ENCODE measurements at regions not wholly inside any gene's neighbourhood (a gene's known extent, or its start where the extent isn't known, plus 50 kb on each side); places are given as distances from the start of the nearest gene placed in this dataset.

GRCh38 chr11:110903830-110904229 is 191.6 kb upstream of the ARHGAP20 start:
- Histone ChIP-seq H3K27ac (no peak overlapping the region), H3K9me3 (no peaks in the 10 kb centered on the region), H3K4me3 (no peak overlapping the region), H3K27me3 (replicated peaks in 1 of 7) (no peaks in the 10 kb centered on the region), H3K36me3 (no peaks in the 10 kb centered on the region), H3K4me1 (peaks cover 5 to 19% (median 14%) of the 10 kb centered on the region in 6 donors)
- intact Hi-C loops (cut with DNase I; ENCODE audit: low total_unique reads), result no loop called here
- TF ChIP-seq, protein P1, sequence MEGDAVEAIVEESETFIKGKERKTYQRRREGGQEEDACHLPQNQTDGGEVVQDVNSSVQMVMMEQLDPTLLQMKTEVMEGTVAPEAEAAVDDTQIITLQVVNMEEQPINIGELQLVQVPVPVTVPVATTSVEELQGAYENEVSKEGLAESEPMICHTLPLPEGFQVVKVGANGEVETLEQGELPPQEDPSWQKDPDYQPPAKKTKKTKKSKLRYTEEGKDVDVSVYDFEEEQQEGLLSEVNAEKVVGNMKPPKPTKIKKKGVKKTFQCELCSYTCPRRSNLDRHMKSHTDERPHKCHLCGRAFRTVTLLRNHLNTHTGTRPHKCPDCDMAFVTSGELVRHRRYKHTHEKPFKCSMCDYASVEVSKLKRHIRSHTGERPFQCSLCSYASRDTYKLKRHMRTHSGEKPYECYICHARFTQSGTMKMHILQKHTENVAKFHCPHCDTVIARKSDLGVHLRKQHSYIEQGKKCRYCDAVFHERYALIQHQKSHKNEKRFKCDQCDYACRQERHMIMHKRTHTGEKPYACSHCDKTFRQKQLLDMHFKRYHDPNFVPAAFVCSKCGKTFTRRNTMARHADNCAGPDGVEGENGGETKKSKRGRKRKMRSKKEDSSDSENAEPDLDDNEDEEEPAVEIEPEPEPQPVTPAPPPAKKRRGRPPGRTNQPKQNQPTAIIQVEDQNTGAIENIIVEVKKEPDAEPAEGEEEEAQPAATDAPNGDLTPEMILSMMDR (IDR thresholded peaks at IDR 0.05 in 8 of 11, conservative IDR thresholded peaks at IDR 0.05 in 3 of 11), result no peak
- TF ChIP-seq POLR2AphosphoS5 (IDR thresholded peaks at IDR 0.05) (no peak), POLR2A (IDR thresholded peaks at IDR 0.05) (no peak)
- DNase-seq, result no peak
- 82 to 91% (median 85%) methylated on average over 5 of the region's 5 CpGs for WGBS, 5 donors

- H3K27ac ChIP-seq, result no peak overlapping the region
- H3K27me3 ChIP-seq (replicated peaks in 1 of 7), result no peaks in the 10 kb centered on the region
- 73 to 92% (median 90%) methylated on average over 3 of the region's 3 CpGs for WGBS, 5 donors
- H3K4me3 ChIP-seq, result no peak overlapping the region
- TF ChIP-seq POLR2A (IDR thresholded peaks at IDR 0.05) (no peak), POLR2AphosphoS5 (IDR thresholded peaks at IDR 0.05) (no peak)
- TF ChIP-seq, protein P1 (IDR thresholded peaks at IDR 0.05 in 8 of 11, conservative IDR thresholded peaks at IDR 0.05 in 3 of 11), result no peak
- no peaks in the 10 kb centered on the region for H3K36me3 ChIP-seq
- DNase-seq, result no peak
- H3K9me3 ChIP-seq, result no peaks in the 10 kb centered on the region
- intact Hi-C loops (cut with DNase I; ENCODE audit: low total_unique reads), result no loop called here
- peaks cover 5 to 15% (median 13%) of the 10 kb centered on the region in 6 donors for H3K4me1 ChIP-seq
Observed at GRCh38 chr11:110903378-110903777, 191.1 kb upstream of the ARHGAP20 start.

GRCh38 chr11:110901441-110901840 is 189.2 kb upstream of the ARHGAP20 start:
- Histone ChIP-seq H3K27ac (no peak overlapping the region), H3K9me3 (no peaks in the 10 kb centered on the region), H3K4me3 (no peak overlapping the region), H3K27me3 (replicated peaks in 1 of 7) (no peaks in the 10 kb centered on the region), H3K4me1 (no peaks in the 10 kb centered on the region), H3K36me3 (no peaks in the 10 kb centered on the region)
- TF ChIP-seq POLR2A (IDR thresholded peaks at IDR 0.05) (no peak), POLR2AphosphoS5 (IDR thresholded peaks at IDR 0.05) (no peak)
- TF ChIP-seq, protein P1 (IDR thresholded peaks at IDR 0.05 in 8 of 11, conservative IDR thresholded peaks at IDR 0.05 in 3 of 11), result no peak
- DNase-seq, result no peak
- intact Hi-C loops (cut with DNase I; ENCODE audit: low total_unique reads), result no loop called here
- WGBS, 5 donors, result 65 to 89% (median 74%) methylated on average over 3 of the region's 3 CpGs

DNA sequence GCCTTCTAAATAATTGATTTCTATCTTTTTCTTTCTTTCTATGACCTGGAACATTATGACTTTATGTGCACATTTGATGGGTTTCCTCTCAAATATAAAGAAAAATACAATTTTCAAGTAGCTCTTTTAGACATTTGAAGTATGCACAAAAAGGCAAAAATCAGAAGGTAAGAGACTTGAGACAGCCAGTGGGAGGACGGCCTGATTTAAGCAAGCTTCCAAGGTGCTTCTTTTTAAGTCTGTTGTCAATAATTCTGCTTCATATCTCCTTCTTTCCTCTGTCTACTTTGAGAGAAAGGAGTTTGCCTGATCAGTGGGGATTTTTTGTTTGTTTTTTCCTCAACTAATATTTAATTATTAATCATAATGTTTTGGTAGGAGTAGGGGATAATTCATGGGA is 188.2 kb upstream of the ARHGAP20 start:
- H3K36me3 ChIP-seq, result no peaks in the 10 kb centered on the region
- intact Hi-C loops (cut with DNase I; ENCODE audit: low total_unique reads), result no loop called here
- no peak overlapping the region for H3K27ac ChIP-seq
- no peak for DNase-seq
- no peaks in the 10 kb centered on the region for H3K9me3 ChIP-seq
- TF ChIP-seq POLR2AphosphoS5 (IDR thresholded peaks at IDR 0.05) (no peak), POLR2A (IDR thresholded peaks at IDR 0.05) (no peak)
- TF ChIP-seq, protein P1 (IDR thresholded peaks at IDR 0.05 in 8 of 11, conservative IDR thresholded peaks at IDR 0.05 in 3 of 11), result no peak
- WGBS, 5 donors, result 83 to 98% (median 88%) methylated on average over 1 of the region's 1 CpG
- no peaks in the 10 kb centered on the region for H3K27me3 ChIP-seq (replicated peaks in 1 of 7)
- no peak overlapping the region for H3K4me3 ChIP-seq
- no peaks in the 10 kb centered on the region for H3K4me1 ChIP-seq

Data from spleen (tissue), 11 donors.